ENCODE measurements at regions not wholly inside any gene's neighbourhood (a gene's known extent, or its start where the extent isn't known, plus 50 kb on each side); places are given as distances from the start of the nearest gene placed in this dataset.

DNA sequence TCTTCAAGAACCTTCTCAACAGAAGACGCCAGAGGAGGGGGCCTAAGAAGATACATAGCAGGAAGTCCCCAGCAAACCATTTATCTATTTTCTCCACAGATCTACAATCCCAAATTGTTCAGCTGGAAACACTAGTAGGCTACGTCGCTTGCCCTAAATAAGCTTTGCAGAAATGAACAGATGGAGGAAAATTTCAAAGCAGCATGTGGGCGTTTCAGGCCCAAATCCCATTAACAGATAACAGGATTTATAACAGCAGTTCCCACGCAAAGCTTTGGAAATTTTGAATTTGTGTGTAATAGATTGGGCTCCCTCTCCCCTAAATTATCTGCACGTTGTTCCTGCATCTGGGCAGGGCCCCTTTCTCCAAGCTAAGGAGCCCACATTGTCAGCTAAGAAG is 60.6 kb upstream of the FRMD4A start:
- no peaks in the 10 kb centered on the region for H3K36me3 ChIP-seq (ENCODE audit: insufficient read depth, low read length, poor library complexity, severe bottlenecking)
- peaks cover 15% of the 10 kb centered on the region for H3K4me1 ChIP-seq (ENCODE audit: insufficient read depth, low read length, poor library complexity, severe bottlenecking)
- POLR2A ChIA-PET (ENCODE audit: low non-redundant PET) = no interaction called here
- peak; percentile 89 for DNase-seq (ENCODE audit: low spot score)
- CTCF ChIA-PET = no interaction called here
- H3K27me3 ChIP-seq (replicated peaks; ENCODE audit: insufficient read depth, low read depth, low read length, poor library complexity) = peaks cover 15% of the 10 kb centered on the region
- no TSS peak for BruUV-seq (replicated peaks)
- H3K27ac ChIP-seq (ENCODE audit: low read depth, low read length, poor library complexity, severe bottlenecking) = no peak overlapping the region
- intact Hi-C loops (cut with micrococcal nuclease; ENCODE audit: unreplicated experiment) = no loop called here
- H3K9me3 ChIP-seq (ENCODE audit: low read depth, low read length, poor library complexity, severe bottlenecking) = no peaks in the 10 kb centered on the region
- H3K4me3 ChIP-seq (ENCODE audit: low read depth, low read length, poor library complexity, severe bottlenecking) = no peak overlapping the region
- TF ChIP-seq, protein P1, sequence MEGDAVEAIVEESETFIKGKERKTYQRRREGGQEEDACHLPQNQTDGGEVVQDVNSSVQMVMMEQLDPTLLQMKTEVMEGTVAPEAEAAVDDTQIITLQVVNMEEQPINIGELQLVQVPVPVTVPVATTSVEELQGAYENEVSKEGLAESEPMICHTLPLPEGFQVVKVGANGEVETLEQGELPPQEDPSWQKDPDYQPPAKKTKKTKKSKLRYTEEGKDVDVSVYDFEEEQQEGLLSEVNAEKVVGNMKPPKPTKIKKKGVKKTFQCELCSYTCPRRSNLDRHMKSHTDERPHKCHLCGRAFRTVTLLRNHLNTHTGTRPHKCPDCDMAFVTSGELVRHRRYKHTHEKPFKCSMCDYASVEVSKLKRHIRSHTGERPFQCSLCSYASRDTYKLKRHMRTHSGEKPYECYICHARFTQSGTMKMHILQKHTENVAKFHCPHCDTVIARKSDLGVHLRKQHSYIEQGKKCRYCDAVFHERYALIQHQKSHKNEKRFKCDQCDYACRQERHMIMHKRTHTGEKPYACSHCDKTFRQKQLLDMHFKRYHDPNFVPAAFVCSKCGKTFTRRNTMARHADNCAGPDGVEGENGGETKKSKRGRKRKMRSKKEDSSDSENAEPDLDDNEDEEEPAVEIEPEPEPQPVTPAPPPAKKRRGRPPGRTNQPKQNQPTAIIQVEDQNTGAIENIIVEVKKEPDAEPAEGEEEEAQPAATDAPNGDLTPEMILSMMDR (conservative IDR thresholded peaks at IDR 0.05; ENCODE audit: low read depth, low read length) = no peak
- no peak for TF ChIP-seq EZH2 (IDR thresholded peaks at IDR 0.05; ENCODE audit: borderline replicate concordance, low read depth, low read length, poor library complexity, severe bottlenecking)

- BruUV-seq (replicated peaks) = no TSS peak
- intact Hi-C loops (cut with micrococcal nuclease; ENCODE audit: unreplicated experiment) = no loop called here
- POLR2A ChIA-PET (ENCODE audit: low non-redundant PET) = no interaction called here
- TF ChIP-seq, protein P1 (conservative IDR thresholded peaks at IDR 0.05; ENCODE audit: low read depth, low read length) = no peak
- TF ChIP-seq EZH2 (IDR thresholded peaks at IDR 0.05; ENCODE audit: borderline replicate concordance, low read depth, low read length, poor library complexity, severe bottlenecking) = no peak
- CTCF ChIA-PET = no interaction called here
- no peak overlapping the region for H3K4me3 ChIP-seq (ENCODE audit: low read depth, low read length, poor library complexity, severe bottlenecking)
- no peaks in the 10 kb centered on the region for H3K36me3 ChIP-seq (ENCODE audit: insufficient read depth, low read length, poor library complexity, severe bottlenecking)
- peaks cover 10% of the 10 kb centered on the region for H3K4me1 ChIP-seq (ENCODE audit: insufficient read depth, low read length, poor library complexity, severe bottlenecking)
- H3K27ac ChIP-seq (ENCODE audit: low read depth, low read length, poor library complexity, severe bottlenecking) = no peak overlapping the region
- H3K9me3 ChIP-seq (ENCODE audit: low read depth, low read length, poor library complexity, severe bottlenecking) = no peaks in the 10 kb centered on the region
- DNase-seq (ENCODE audit: low spot score) = no peak
- H3K27me3 ChIP-seq (replicated peaks; ENCODE audit: insufficient read depth, low read depth, low read length, poor library complexity) = peaks cover 15% of the 10 kb centered on the region
These were observed 59.4 kb upstream of the FRMD4A start for GRCh38 chr10:14389981-14390590.

DNA sequence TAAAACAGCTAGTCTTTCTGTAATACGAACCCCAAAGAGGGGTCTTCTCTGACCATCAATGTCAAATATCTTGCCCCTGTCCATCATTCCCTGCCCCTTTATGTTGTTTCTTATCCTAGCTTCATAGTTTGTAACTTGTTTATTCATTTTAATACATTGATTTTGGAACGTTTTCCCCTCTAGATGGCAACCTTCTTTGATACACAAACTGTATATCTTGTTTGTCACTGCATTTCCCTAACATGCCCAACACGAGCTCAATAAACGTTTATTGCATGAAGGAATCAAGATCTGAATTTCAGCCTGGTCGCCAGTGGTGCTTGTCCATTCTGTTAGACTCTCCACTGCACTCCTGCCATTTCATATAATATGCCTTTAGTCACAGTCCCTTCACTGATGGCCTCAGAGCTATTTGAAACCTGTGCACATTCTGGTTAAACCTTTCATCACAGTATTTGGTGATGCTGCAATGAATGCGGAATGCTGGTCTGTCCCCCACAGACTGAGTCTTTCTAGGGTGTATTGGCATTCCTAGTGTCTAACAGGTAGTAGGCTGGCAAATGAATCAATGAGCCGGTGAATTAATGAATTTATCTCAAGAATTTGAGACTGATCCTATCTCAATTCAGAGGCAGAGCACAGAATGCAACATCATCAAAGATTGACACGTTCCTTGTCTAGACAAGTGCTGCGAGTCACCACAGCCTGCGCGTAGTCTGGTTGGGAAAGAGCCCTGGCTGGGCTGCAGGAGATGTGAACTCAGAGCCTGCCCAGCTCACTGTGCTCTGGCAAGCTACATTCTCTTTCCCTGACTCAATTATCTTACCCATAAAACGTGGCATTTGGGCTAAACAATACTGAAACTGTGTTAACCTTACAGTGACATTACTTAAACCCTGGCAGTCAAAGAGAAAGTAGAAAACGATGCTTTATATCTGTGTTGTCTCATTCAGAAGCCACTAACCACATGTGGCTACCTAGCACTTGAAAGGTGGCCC is 55.2 kb upstream of the FRMD4A start:
- peaks cover 3% of the 10 kb centered on the region for H3K4me1 ChIP-seq (ENCODE audit: insufficient read depth, low read length, poor library complexity, severe bottlenecking)
- H3K4me3 ChIP-seq (ENCODE audit: low read depth, low read length, poor library complexity, severe bottlenecking) = no peak overlapping the region
- no peaks in the 10 kb centered on the region for H3K36me3 ChIP-seq (ENCODE audit: insufficient read depth, low read length, poor library complexity, severe bottlenecking)
- CTCF ChIA-PET = interaction anchor here (0.5 to 1.2 kb wide), 7 partner anchors 9 to 609 kb away, joined by 3 to 5 read pairs (median 4); no protein-coding TSS in a partner anchor
- H3K27ac ChIP-seq (ENCODE audit: low read depth, low read length, poor library complexity, severe bottlenecking) = no peak overlapping the region
- BruUV-seq (replicated peaks) = no TSS peak
- POLR2A ChIA-PET (ENCODE audit: low non-redundant PET) = interaction anchor here (0.6 kb wide), 1 partner anchor 9 kb away, joined by 5 read pairs; no protein-coding TSS in a partner anchor
- no peaks in the 10 kb centered on the region for H3K9me3 ChIP-seq (ENCODE audit: low read depth, low read length, poor library complexity, severe bottlenecking)
- peak; percentile 25 for DNase-seq (ENCODE audit: low spot score)
- no peak for TF ChIP-seq EZH2 (IDR thresholded peaks at IDR 0.05; ENCODE audit: borderline replicate concordance, low read depth, low read length, poor library complexity, severe bottlenecking)
- TF ChIP-seq, protein P1 (conservative IDR thresholded peaks at IDR 0.05; ENCODE audit: low read depth, low read length) = peak; percentile 49
- intact Hi-C loops (cut with micrococcal nuclease; ENCODE audit: unreplicated experiment) = loop anchor here (2.0 kb wide), 1 partner anchor 93 kb away; no protein-coding TSS in a partner anchor
- peaks cover 28% of the 10 kb centered on the region for H3K27me3 ChIP-seq (replicated peaks; ENCODE audit: insufficient read depth, low read depth, low read length, poor library complexity)

Measured in A673 (cell line).